ENCODE measurements at regions not wholly inside any gene's neighbourhood (a gene's known extent, or its start where the extent isn't known, plus 50 kb on each side); places are given as distances from the start of the nearest gene placed in this dataset.

- TF ChIP-seq POLR2A (IDR thresholded peaks at IDR 0.05; ENCODE audit: low read depth, low read length), result no peak
- TF ChIP-seq FOXM1 (IDR thresholded peaks at IDR 0.05; ENCODE audit: low read depth, low read length), result no peak
- TF ChIP-seq TAF1 (IDR thresholded peaks at IDR 0.05; ENCODE audit: borderline replicate concordance, low read depth, low read length), result no peak
- no peak for TF ChIP-seq REST (IDR thresholded peaks at IDR 0.05; ENCODE audit: low read depth, low read length)
- no peak for TF ChIP-seq CHD2 (IDR thresholded peaks at IDR 0.05; ENCODE audit: borderline replicate concordance, low read depth, low read length)
- no peak for TF ChIP-seq JUNB (IDR thresholded peaks at IDR 0.05)
- TF ChIP-seq EP300 (IDR thresholded peaks at IDR 0.05; ENCODE audit: borderline replicate concordance in 1 of 2, control insufficient read depth in 1 of 2, low read depth in 2 of 2, low read length in 2 of 2), result no peak
- TF ChIP-seq KDM1A (IDR thresholded peaks at IDR 0.05; ENCODE audit: borderline replicate concordance), result no peak
- TF ChIP-seq SIN3A (IDR thresholded peaks at IDR 0.05; ENCODE audit: low read depth, low read length), result no peak
- TF ChIP-seq JUND (IDR thresholded peaks at IDR 0.05; ENCODE audit: low read depth, low read length), result no peak
- no peak for TF ChIP-seq NBN (IDR thresholded peaks at IDR 0.05)
Measured at GRCh38 chr16:59369523-59369922, 635.4 kb upstream of the GOT2 start.
